HT1080 (cell line): ENCODE measurements at regions not wholly inside any gene's neighbourhood (a gene's known extent, or its start where the extent isn't known, plus 50 kb on each side); places are given as distances from the start of the nearest gene placed in this dataset.
"Not testable (repeated sequence)": the region's sequence is repeated elsewhere in the genome, so short reads cannot be mapped to it uniquely, and the experiment has no call there.

Experiments used
- DNase-seq: peaks from one replicate; pipeline ENCODE4 v3.0.0-alpha.2; 2015; ENCODE audit warnings: low read depth

DNA sequence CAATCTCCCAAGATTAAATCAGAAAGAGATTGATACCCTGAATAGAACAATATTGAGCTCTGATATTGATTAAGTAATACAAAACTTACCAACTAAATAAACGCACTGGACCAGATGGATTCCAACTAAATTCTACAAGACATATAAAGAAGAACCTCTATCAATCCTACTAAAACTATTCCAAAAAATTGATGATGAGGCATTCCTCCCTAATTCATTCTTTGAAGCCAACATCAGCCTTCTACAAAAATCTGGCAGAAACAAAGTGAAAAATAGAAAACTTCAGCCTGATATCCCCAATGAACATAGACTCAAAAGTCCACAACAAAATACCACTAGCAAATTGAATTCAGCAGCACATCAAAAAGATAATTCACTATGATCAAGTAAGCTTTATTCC lies 695.5 kb downstream of the NYAP2 start:
- no peak for DNase-seq

DNA sequence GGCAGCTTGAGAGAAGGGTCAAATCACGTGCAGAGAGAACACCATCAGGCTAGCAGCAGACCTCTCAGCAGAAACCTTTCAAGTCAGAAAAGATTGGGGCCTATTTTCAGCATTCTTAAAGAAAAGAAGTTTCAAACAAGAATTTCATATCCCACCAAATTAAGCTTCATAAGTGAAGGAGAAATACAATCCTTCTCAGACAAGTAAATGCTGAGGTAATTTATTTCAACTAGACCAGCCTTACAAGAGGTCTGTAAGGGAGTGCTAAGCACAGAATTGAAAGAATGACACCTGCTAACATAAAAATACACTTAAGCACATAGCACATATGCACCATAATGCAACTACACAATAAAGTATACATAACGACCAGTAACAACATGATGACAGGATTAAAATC lies 693.9 kb downstream of the NYAP2 start:
- no peak for DNase-seq

GRCh38 chr2:226088366-226088674 lies 688.8 kb downstream of the NYAP2 start:
- DNase-seq = no peak

DNA sequence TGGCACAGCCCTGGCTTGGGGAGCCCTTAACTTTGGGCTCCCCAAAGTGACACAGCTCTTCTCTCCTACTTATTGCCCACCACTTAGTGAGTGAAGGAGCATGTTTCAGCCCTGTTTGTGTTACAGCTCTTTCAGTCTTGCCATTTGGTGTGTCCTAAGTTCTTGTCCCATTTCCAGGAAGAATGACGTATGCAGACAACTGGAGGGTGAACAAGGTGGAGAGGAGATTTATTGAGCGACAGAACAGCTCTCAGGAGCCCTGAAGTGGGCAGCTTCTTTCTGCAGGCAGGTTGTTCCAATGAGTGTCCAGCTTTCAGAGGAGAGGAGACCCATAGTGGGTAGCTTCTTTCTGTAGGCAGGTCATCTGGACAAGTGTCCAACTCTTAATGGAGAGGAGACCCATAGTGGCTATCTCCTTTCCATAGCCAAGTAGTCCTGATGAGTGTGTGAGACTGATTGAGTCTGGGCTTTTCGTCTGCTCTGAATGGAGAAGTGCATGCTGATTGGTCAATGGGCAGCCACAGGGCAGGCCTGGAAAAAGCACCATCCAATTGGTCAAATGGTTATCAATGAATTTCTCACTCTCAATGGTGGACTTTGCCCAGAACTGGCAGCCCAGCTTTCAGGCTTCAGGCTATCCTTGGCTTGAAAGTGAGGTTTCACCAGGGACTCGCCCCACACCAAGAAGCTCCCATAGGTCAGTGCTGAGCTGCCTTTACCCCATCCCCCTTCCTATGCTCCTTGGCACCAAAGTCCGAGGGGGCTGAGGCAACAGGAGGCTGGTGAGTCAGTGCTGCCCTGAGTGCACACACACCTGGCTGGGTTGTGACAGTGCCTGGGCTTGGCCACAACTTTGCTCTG lies 688.2 kb downstream of the NYAP2 start:
- no peak for DNase-seq

DNA sequence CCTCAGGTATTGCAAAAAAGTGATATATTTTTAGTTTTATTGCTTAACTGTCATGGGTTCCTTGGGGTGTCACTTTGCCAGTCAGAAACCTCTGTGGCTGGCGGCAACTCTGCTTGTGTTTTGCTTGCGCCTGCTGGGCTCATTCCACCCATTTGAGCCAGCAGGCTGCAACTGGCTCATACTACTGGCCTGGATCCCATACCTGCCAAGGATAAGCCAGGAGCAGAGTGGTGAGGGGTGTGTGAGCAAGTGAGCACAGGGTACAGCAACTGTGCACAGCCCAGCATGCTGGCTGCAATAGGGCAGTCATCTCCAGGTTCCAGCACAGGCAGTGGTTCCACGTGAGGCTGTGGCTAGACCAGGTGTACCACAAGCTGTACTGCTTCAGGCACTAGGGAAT lies 687.5 kb downstream of the NYAP2 start:
- no peak for DNase-seq

GRCh38 chr2:226086190-226086589 lies 686.7 kb downstream of the NYAP2 start:
- no peak for DNase-seq

GRCh38 chr2:226085425-226085824 lies 685.9 kb downstream of the NYAP2 start:
- DNase-seq = not testable (repeated sequence)

DNA sequence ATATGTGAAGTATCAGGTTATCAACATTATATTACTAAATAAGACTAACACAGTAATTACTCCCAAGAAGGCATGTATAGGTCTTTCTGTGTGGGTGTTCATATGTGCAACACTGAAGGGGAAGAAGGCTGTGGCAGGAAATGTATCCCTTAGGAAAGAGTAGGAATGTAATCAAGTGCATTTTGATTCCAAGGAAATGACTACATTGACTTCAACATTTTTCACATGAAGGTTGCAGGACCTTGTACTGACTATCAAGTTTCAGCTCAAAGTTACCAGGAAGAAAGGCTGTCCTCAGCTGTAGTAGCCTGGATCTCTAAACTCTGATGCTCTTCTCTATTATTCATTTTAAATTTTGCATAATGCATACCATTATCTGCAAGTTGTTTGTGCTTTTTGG lies 680.8 kb downstream of the NYAP2 start:
- DNase-seq = peak; percentile 80

- DNase-seq = peak; percentile 97
Measured at GRCh38 chr2:226079671-226080181, 680.2 kb downstream of the NYAP2 start.

DNA sequence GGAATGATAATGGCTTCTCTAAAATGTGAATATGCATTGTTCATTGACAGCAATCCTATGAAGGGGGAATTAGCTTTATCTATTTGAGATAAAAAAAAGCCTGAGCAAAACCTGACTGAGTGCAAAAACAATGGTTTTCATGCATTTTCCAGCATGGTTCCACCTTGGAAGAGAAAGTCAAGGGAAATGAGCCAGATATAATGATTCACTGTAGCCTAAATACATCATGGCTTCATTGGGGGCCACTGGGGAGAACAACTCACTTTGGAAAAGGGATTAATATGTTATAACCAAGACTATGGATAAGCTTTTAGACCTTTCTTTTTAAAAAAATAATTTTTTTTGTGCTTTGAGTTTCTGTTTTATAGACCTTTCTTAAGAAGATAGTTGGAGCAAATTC lies 679.7 kb downstream of the NYAP2 start:
- DNase-seq = no peak

DNA sequence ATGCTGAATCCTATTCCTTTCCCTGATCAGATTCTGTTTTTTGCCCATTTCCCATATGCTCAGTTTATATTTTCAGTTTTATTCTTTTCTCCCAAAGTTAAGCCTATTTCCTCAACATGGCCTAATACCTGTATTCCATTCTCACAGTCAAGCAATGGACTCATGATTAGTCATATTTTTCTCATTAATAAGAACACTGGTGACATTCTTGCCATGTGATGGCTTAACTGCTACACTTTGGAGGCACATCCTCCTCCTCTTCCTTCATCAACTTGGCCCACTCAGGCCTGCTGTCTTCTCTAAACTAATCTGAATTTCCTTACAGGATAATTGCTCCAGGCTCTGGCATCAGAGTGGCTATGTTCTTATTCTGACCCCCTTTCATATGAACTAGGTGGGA lies 679.2 kb downstream of the NYAP2 start:
- peak; percentile 48 for DNase-seq

GRCh38 chr2:226077841-226078240 lies 678.3 kb downstream of the NYAP2 start:
- DNase-seq = no peak

DNA sequence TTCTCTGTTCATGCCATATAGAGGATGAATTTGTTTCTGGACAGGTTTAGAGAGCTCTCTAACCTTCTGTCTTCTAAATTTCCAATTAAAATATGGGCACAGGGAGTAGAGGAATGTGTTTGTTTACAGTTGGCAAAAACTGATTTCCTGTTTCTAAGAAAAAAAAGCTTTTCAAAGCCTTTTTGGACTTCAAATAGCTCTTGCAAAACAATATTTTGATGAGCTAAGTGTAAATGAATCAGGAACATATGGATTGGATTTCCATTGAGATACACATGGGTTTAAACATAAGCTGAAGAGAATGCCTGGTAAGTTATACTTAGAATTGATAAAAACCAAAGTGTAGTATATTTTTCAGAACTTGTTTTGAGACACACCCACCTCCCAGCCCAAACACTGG lies 677.5 kb downstream of the NYAP2 start:
- no peak for DNase-seq

DNA sequence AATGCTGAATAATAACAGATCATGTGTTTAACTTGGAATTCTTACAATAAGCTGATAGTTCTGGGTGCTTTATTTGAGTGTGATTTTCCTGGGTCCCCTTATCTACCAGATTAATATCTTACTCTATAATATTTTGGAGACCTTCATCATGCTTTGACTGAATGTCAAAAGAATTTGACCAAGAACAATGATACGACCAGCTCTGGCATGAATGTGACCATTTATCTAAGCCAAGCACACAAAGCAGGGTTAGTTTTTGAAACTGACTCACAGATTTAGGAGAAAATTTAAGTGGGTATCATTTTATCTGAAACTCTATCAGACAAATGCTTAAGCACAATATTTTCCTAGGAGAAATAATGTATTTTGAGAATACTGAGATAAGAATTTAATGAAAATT lies 677.0 kb downstream of the NYAP2 start:
- no peak for DNase-seq

DNA sequence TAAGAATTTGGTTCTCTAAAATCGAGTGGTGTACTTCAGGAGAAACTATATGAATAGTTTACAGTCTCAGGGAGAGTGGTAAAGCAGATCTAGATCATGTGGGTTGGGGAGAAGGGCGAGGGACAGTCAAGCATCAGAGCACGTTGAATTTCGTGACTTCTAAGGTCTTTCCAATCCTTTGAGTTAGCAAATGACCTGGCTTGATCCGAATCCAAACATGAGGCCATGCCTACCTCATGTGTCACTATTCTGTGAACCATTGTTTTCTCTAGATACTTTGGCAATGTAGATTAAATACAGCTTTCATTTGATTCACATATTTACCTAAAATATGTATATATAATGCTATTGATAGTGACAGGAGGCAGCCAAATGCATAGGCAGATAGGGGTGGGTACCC lies 674.9 kb downstream of the NYAP2 start:
- no peak for DNase-seq

GRCh38 chr2:226073496-226074160 lies 674.1 kb downstream of the NYAP2 start:
- DNase-seq = no peak

- DNase-seq = no peak
Measured at GRCh38 chr2:226066873-226067272, 667.4 kb downstream of the NYAP2 start.

DNA sequence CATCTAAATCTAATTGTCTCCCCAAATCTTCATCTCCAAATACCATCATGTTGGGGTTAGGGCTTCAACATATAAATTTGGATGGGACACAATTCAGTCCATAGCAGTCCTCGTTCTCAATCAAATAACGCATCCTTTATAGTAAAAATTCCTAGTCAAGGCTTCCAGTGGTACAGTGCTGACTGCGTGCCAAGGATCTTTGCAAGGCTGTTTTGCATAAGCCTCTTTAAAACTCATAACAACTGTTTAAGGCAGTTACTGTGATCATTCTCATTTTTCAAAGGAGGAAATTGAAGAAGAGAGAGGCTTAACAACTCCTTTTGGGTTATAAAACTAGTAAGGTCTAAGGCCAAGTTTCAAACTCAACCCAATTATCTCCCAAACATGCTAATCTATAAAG lies 666.9 kb downstream of the NYAP2 start:
- DNase-seq = no peak

- DNase-seq = no peak
Measured at GRCh38 chr2:226064932-226065570, 665.5 kb downstream of the NYAP2 start.

DNA sequence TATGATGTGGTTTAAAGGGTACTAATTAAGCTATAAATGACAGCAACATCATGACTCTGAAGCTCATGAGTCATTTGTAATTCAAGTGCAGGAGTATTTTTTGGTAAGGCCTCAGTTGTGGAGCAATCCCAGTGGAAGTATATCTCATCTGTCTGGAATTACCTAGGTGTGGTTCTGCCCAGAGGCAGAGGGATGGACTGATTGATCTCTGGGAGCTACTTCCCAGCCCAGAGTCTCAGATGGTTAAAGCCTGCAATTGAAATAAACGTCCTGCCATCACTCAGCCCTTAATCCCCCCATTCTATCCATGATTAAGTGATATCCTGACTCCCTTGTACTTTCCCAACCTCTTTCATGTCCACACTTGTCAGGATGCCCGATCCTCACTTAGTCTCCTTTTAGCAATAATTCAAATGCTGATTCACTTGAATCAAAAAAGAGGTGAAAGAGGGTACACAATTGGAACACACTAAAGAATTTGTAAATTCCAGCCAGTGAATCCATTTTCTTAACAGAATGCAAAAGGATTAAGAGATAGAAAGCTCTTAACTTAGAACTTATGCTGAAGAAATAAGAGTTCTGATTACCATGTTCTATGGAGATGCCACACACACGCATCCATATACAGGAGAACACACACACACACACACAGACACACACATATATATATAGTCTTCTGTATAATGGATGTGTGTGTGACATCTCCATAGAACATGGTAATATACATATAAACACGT lies 664.4 kb downstream of the NYAP2 start:
- DNase-seq = peak; percentile 76

- DNase-seq = no peak
Measured at GRCh38 chr2:226059961-226060627, 660.6 kb downstream of the NYAP2 start.
